GM23248 (cell line): ENCODE measurements at regions not wholly inside any gene's neighbourhood (a gene's known extent, or its start where the extent isn't known, plus 50 kb on each side); places are given as distances from the start of the nearest gene placed in this dataset.

Source experiments
- DNase-seq: peaks from one replicate; pipeline ENCODE4 v3.0.0-alpha.2; 2015
- H2AFZ ChIP-seq: fragments of 200-600 bp; sonication (generic); 2 replicates; pipeline ENCODE4 v1.6.1; 2016; ENCODE audit warnings: antibody characterized with exemption
- H3F3A ChIP-seq: fragments of 200-600 bp; sonication (generic); 2 replicates; pipeline ENCODE4 v1.6.1; 2016; ENCODE audit warnings: mild to moderate bottlenecking, antibody characterized with exemption, mixed run types; ENCODE audit not compliant: insufficient read depth
- H3K27ac ChIP-seq: fragments of 200-600 bp; sonication (generic); 2 replicates; pipeline ENCODE4 v1.5.1; 2016; ENCODE audit warnings: mild to moderate bottlenecking
- H3K27me3 ChIP-seq: fragments of 200-600 bp; sonication (generic); replicated peaks from 2 replicates; pipeline ENCODE4 v1.6.1; 2016; ENCODE audit warnings: mild to moderate bottlenecking; ENCODE audit not compliant: insufficient read depth
- H3K36me3 ChIP-seq: fragments of 200-600 bp; sonication (generic); 2 replicates; pipeline ENCODE4 v1.6.1; 2016; ENCODE audit warnings: low read depth, mild to moderate bottlenecking
- H3K4me1 ChIP-seq: fragments of 200-600 bp; sonication (generic); 2 replicates; pipeline ENCODE4 v1.6.1; 2016; ENCODE audit warnings: mild to moderate bottlenecking; ENCODE audit not compliant: insufficient read depth
- H3K4me2 ChIP-seq: fragments of 200-600 bp; sonication (generic); one replicate; pipeline ENCODE4 v1.6.1; 2016; ENCODE audit warnings: mild to moderate bottlenecking; ENCODE audit not compliant: unreplicated experiment
- H3K4me3 ChIP-seq: fragments of 200-600 bp; sonication (generic); 2 replicates; pipeline ENCODE4 v1.5.1; 2016; ENCODE audit warnings: mild to moderate bottlenecking
- H3K79me2 ChIP-seq: fragments of 200-600 bp; sonication (generic); 2 replicates; pipeline ENCODE4 v1.6.1; 2016; ENCODE audit warnings: mild to moderate bottlenecking; ENCODE audit not compliant: insufficient read depth
- H3K9ac ChIP-seq: fragments of 200-600 bp; sonication (generic); 2 replicates; pipeline ENCODE4 v1.6.1; 2016; ENCODE audit warnings: mild to moderate bottlenecking
- H3K9me2 ChIP-seq: fragments of 200-600 bp; sonication (generic); 2 replicates; pipeline ENCODE4 v1.6.1; 2016; ENCODE audit warnings: mixed run types, mild to moderate bottlenecking, moderate library complexity; ENCODE audit not compliant: insufficient read depth
- H3K9me3 ChIP-seq: fragments of 200-600 bp; sonication (generic); one replicate; pipeline ENCODE4 v1.6.1; 2017; ENCODE audit warnings: low read depth
- H4K20me1 ChIP-seq: fragments of 200-600 bp; sonication (generic); 2 replicates; pipeline ENCODE4 v1.6.0; 2016; ENCODE audit not compliant: insufficient read depth
- EZH2 ChIP-seq: fragments of 200-600 bp; sonication (generic); IDR thresholded peaks from 2 replicates; pipeline ENCODE4 v1.6.1; 2018; ENCODE audit warnings: antibody characterized with exemption, mild to moderate bottlenecking; ENCODE audit not compliant: insufficient read depth, poor library complexity, severe bottlenecking
- EZH2phosphoT487 ChIP-seq: fragments of 200-600 bp; sonication (generic); IDR thresholded peaks from 2 replicates; pipeline ENCODE4 v1.6.1; 2018; ENCODE audit warnings: antibody characterized with exemption, moderate library complexity, mild to moderate bottlenecking, low read depth; ENCODE audit not compliant: insufficient read depth
- WGBS, 2 experiments: methylation state at CpG; one replicate each; pipeline ENCODE4 v1.1.6; 2015 to 2017; ENCODE audit warnings: low lambda C conversion rate in 2 of 2, low coverage in 1 of 2; ENCODE audit errors: missing lambda C conversion rate in 2 of 2; 5-methylcytosine and 5-hydroxymethylcytosine counted together
- in situ Hi-C: fragments of 300-500 bp; cut with MboI; formaldehyde crosslinking; loops from 2 replicates; pipeline ENCODE4 v1.15.0; 2020

GRCh38 chr3:178277605-178278004 is 258.6 kb upstream of the KCNMB2 start:
- TF ChIP-seq EZH2phosphoT487 (no peak), EZH2 (no peak)
- Histone ChIP-seq H4K20me1 (no peaks in the 10 kb centered on the region), H3K27ac (no peak overlapping the region), H3K4me1 (no peaks in the 10 kb centered on the region), H3K4me3 (no peak overlapping the region), H3K9me2 (no peaks in the 10 kb centered on the region), H3F3A (no peaks in the 10 kb centered on the region), H3K9me3 (peaks cover 2% of the 10 kb centered on the region), H3K4me2 (no peak overlapping the region), H3K36me3 (no peaks in the 10 kb centered on the region), H3K79me2 (no peaks in the 10 kb centered on the region), H2AFZ (no peak overlapping the region), H3K9ac (no peak overlapping the region), H3K27me3 (no peaks in the 10 kb centered on the region)
- no peak for DNase-seq
- 89 to 97% methylated on average over 2 of the region's 2 CpGs for WGBS, 2 experiments
- in situ Hi-C loops: no loop called here

- Histone ChIP-seq H3K4me1 (no peaks in the 10 kb centered on the region), H3K4me3 (no peak overlapping the region), H2AFZ (no peak overlapping the region), H3K9me2 (no peaks in the 10 kb centered on the region), H3K27me3 (no peaks in the 10 kb centered on the region), H3K9me3 (peaks cover 2% of the 10 kb centered on the region), H3K36me3 (no peaks in the 10 kb centered on the region), H3F3A (no peaks in the 10 kb centered on the region), H3K79me2 (no peaks in the 10 kb centered on the region), H3K4me2 (no peak overlapping the region), H4K20me1 (no peaks in the 10 kb centered on the region), H3K9ac (no peak overlapping the region), H3K27ac (no peak overlapping the region)
- no peak for DNase-seq
- in situ Hi-C loops: no loop called here
- 57 to 68% methylated on average over 1 of the region's 1 CpG for WGBS, 2 experiments
- TF ChIP-seq EZH2phosphoT487: no peak
- no peak for TF ChIP-seq EZH2
Measured at GRCh38 chr3:178283561-178283960, 252.7 kb upstream of the KCNMB2 start.

GRCh38 chr3:178284181-178284580 is 252.1 kb upstream of the KCNMB2 start:
- Histone ChIP-seq H3K27ac (no peak overlapping the region), H3K4me1 (no peaks in the 10 kb centered on the region), H3K36me3 (no peaks in the 10 kb centered on the region), H4K20me1 (no peaks in the 10 kb centered on the region), H2AFZ (no peak overlapping the region), H3K79me2 (no peaks in the 10 kb centered on the region), H3K9me3 (peaks cover 2% of the 10 kb centered on the region), H3K4me2 (no peak overlapping the region), H3F3A (no peaks in the 10 kb centered on the region), H3K9me2 (no peaks in the 10 kb centered on the region), H3K9ac (no peak overlapping the region), H3K27me3 (no peaks in the 10 kb centered on the region), H3K4me3 (no peak overlapping the region)
- TF ChIP-seq EZH2: no peak
- no peak for TF ChIP-seq EZH2phosphoT487
- no peak for DNase-seq
- in situ Hi-C loops: no loop called here
- WGBS, 2 experiments: 74 to 89% methylated on average over 1 of the region's 1 CpG

- Histone ChIP-seq H3K9ac (no peak overlapping the region), H3K36me3 (no peaks in the 10 kb centered on the region), H3K9me3 (no peaks in the 10 kb centered on the region), H3K4me2 (no peak overlapping the region), H2AFZ (no peak overlapping the region), H3F3A (no peaks in the 10 kb centered on the region), H3K9me2 (no peaks in the 10 kb centered on the region), H4K20me1 (no peaks in the 10 kb centered on the region), H3K4me3 (no peak overlapping the region), H3K79me2 (no peaks in the 10 kb centered on the region), H3K4me1 (0 out of 2 replicates have a peak, but pooled peaks cover 5% of the 10 kb centered on the region), H3K27ac (no peak overlapping the region), H3K27me3 (no peaks in the 10 kb centered on the region)
- TF ChIP-seq EZH2: no peak
- TF ChIP-seq EZH2phosphoT487: no peak
- in situ Hi-C loops: no loop called here
- DNase-seq: no peak
- 78 to 84% methylated on average over 5 of the region's 5 CpGs for WGBS, 2 experiments
Measured at GRCh38 chr3:178288074-178288473, 248.2 kb upstream of the KCNMB2 start.
